ENCODE measurements at regions not wholly inside any gene's neighbourhood (a gene's known extent, or its start where the extent isn't known, plus 50 kb on each side); places are given as distances from the start of the nearest gene placed in this dataset.

GRCh38 chr11:35066030-35066429 is 72.9 kb upstream of the CD44 start:
- no peak for TF ChIP-seq CTCF (IDR thresholded peaks at IDR 0.05)
- TF ChIP-seq POLR2A (IDR thresholded peaks at IDR 0.05): no peak
